ENCODE measurements at regions not wholly inside any gene's neighbourhood (a gene's known extent, or its start where the extent isn't known, plus 50 kb on each side); places are given as distances from the start of the nearest gene placed in this dataset.
"Not testable (repeated sequence)": the region's sequence is repeated elsewhere in the genome, so short reads cannot be mapped to it uniquely, and the experiment has no call there.

GRCh38 chr22:25417826-25418225, 146.6 kb upstream of the GRK3 start:
- DNase-seq (ENCODE audit: low spot score) = not testable (repeated sequence)

GRCh38 chr22:25419247-25420113, 145.0 kb upstream of the GRK3 start:
- no peak for DNase-seq (ENCODE audit: low spot score)

GRCh38 chr22:25420114-25420441, 144.4 kb upstream of the GRK3 start:
- not testable (repeated sequence) for DNase-seq (ENCODE audit: low spot score)

GRCh38 chr22:25420471-25420924, 144.0 kb upstream of the GRK3 start:
- DNase-seq (ENCODE audit: low spot score) = no peak

- peak; percentile 34 for DNase-seq (ENCODE audit: low spot score)
These were observed 143.3 kb upstream of the GRK3 start for GRCh38 chr22:25420925-25421904.

GRCh38 chr22:25426530-25427308, 137.8 kb upstream of the GRK3 start:
- not testable (repeated sequence) for DNase-seq (ENCODE audit: low spot score)

- DNase-seq (ENCODE audit: low spot score) = not testable (repeated sequence)
These were observed 132.7 kb upstream of the GRK3 start for GRCh38 chr22:25431637-25432342.

GRCh38 chr22:25433381-25433970, 131.0 kb upstream of the GRK3 start:
- not testable (repeated sequence) for DNase-seq (ENCODE audit: low spot score)

- peak; percentile 51 for DNase-seq (ENCODE audit: low spot score)
These were observed 126.9 kb upstream of the GRK3 start for GRCh38 chr22:25437414-25438160.

- DNase-seq (ENCODE audit: low spot score) = no peak
These were observed 117.3 kb upstream of the GRK3 start for GRCh38 chr22:25447067-25447685.

GRCh38 chr22:25447686-25448434, 116.6 kb upstream of the GRK3 start:
- peak; percentile 98 for DNase-seq (ENCODE audit: low spot score)

GRCh38 chr22:25448435-25449051, 115.9 kb upstream of the GRK3 start:
- peak; percentile 35 for DNase-seq (ENCODE audit: low spot score)

GRCh38 chr22:25449781-25450317, 114.6 kb upstream of the GRK3 start:
- DNase-seq (ENCODE audit: low spot score) = no peak

- no peak for DNase-seq (ENCODE audit: low spot score)
These were observed 112.9 kb upstream of the GRK3 start for GRCh38 chr22:25451480-25452114.

- no peak for DNase-seq (ENCODE audit: low spot score)
These were observed 112.3 kb upstream of the GRK3 start for GRCh38 chr22:25452116-25452700.

- DNase-seq (ENCODE audit: low spot score) = no peak
These were observed 111.4 kb upstream of the GRK3 start for GRCh38 chr22:25453058-25453457.

- no peak for DNase-seq (ENCODE audit: low spot score)
These were observed 110.9 kb upstream of the GRK3 start for GRCh38 chr22:25453557-25453956.
